Loucy (cell line): ENCODE measurements at regions not wholly inside any gene's neighbourhood (a gene's known extent, or its start where the extent isn't known, plus 50 kb on each side); places are given as distances from the start of the nearest gene placed in this dataset.

Source experiments
- CTCF ChIP-seq: fragments of 200-600 bp; sonication (generic); conservative IDR thresholded peaks from 2 replicates; pipeline ENCODE4 v1.5.1; 2014; ENCODE audit warnings: mild to moderate bottlenecking, antibody characterized with exemption, low read length
- EZH2phosphoT487 ChIP-seq: fragments of 200-600 bp; IDR thresholded peaks from 2 replicates; pipeline ENCODE4 v1.6.1; 2018; ENCODE audit warnings: antibody characterized with exemption, mild to moderate bottlenecking, moderate library complexity, borderline replicate concordance

GRCh38 chr18:78562531-78562961, 417.1 kb upstream of the SALL3 start:
- TF ChIP-seq CTCF (no peak), EZH2phosphoT487 (no peak)
